DND-41 (cell line): ENCODE measurements at regions not wholly inside any gene's neighbourhood (a gene's known extent, or its start where the extent isn't known, plus 50 kb on each side); places are given as distances from the start of the nearest gene placed in this dataset.
A peak's percentile ranks its signal among the peaks of the same experiment; 100 is the strongest.
"Not testable (repeated sequence)": the region's sequence is repeated elsewhere in the genome, so short reads cannot be mapped to it uniquely, and the experiment has no call there.

Source experiments
- ATAC-seq: fragments of 200-7000 bp; cut with Tn5 transposase; 3 replicates; pipeline ENCODE4 v1.9.1; 2021; ENCODE audit warnings: low read depth; ENCODE audit not compliant: insufficient read depth
- DNase-seq: peaks from one replicate; pipeline ENCODE4 v3.0.0-alpha.2; 2020
- H2AFZ ChIP-seq: 2 replicates; pipeline ENCODE4 v1.6.0; 2012; ENCODE audit warnings: low read depth, low read length
- H3K27ac ChIP-seq: 2 replicates; pipeline ENCODE4 v1.5.1; 2012; ENCODE audit warnings: low read length, inconsistent platforms
- H3K27me3 ChIP-seq: fragments of 200-600 bp; sonication (generic); 2 replicates; pipeline ENCODE4 v1.6.0; 2012; ENCODE audit warnings: low read length, mild to moderate bottlenecking, inconsistent platforms; ENCODE audit not compliant: insufficient read depth, poor library complexity
- H3K36me3 ChIP-seq: 2 replicates; pipeline ENCODE4 v1.5.1; 2012; ENCODE audit warnings: low read length, inconsistent platforms; ENCODE audit not compliant: insufficient read depth
- H3K4me1 ChIP-seq: 2 replicates; pipeline ENCODE4 v1.5.1; 2012; ENCODE audit warnings: mild to moderate bottlenecking, low read length; ENCODE audit not compliant: insufficient read depth
- H3K4me2 ChIP-seq: 2 replicates; pipeline ENCODE4 v1.6.0; 2012; ENCODE audit warnings: mild to moderate bottlenecking, moderate library complexity, low read length, inconsistent platforms; ENCODE audit not compliant: insufficient read depth
- H3K4me3 ChIP-seq, 2 experiments: fragments of 200-600 bp in 1 of 2; shearing (Covaris generic) in 1 of 2; 2 replicates each; pipeline ENCODE4 v1.5.1; 2012 to 2016; ENCODE audit warnings: inconsistent platforms in 2 of 2, low read length in 2 of 2, mild to moderate bottlenecking in 2 of 2, low read depth in 1 of 2, moderate library complexity in 1 of 2
- H3K79me2 ChIP-seq: 2 replicates; pipeline ENCODE4 v1.6.0; 2012; ENCODE audit warnings: low read length, inconsistent platforms; ENCODE audit not compliant: insufficient read depth
- H3K9ac ChIP-seq: 2 replicates; pipeline ENCODE4 v1.6.0; 2012; ENCODE audit warnings: low read depth, mild to moderate bottlenecking, inconsistent platforms, low read length, moderate library complexity
- H3K9me3 ChIP-seq: 2 replicates; pipeline ENCODE4 v1.5.1; 2012; ENCODE audit warnings: low read length, moderate library complexity, mild to moderate bottlenecking, inconsistent platforms; ENCODE audit not compliant: insufficient read depth, severe bottlenecking
- H4K20me1 ChIP-seq: 2 replicates; pipeline ENCODE4 v1.6.0; 2012; ENCODE audit warnings: low read length; ENCODE audit not compliant: insufficient read depth
- CTCF ChIP-seq: IDR thresholded peaks from 2 replicates; pipeline ENCODE4 v1.5.1; 2012; ENCODE audit warnings: borderline replicate concordance, low read length, moderate library complexity, mild to moderate bottlenecking; ENCODE audit not compliant: poor library complexity, severe bottlenecking; ENCODE audit errors: extremely low read depth
- EZH2 ChIP-seq: IDR thresholded peaks from 3 replicates; pipeline ENCODE4 v1.6.1; 2012; ENCODE audit warnings: borderline replicate concordance, low read depth, mild to moderate bottlenecking, moderate library complexity, low read length, inconsistent platforms; ENCODE audit not compliant: severe bottlenecking

- Histone ChIP-seq H3K9ac (no peak overlapping the region), H3K4me2 (no peak overlapping the region), H3K36me3 (no peaks in the 10 kb centered on the region), H3K9me3 (no peaks in the 10 kb centered on the region), H3K27me3 (no peaks in the 10 kb centered on the region), H2AFZ (no peak overlapping the region), H3K79me2 (no peaks in the 10 kb centered on the region), H3K27ac (no peak overlapping the region), H4K20me1 (no peaks in the 10 kb centered on the region), H3K4me1 (no peaks in the 10 kb centered on the region), H3K4me3 (no peak overlapping the region)
- ATAC-seq (no peak), DNase-seq (no peak)
- TF ChIP-seq CTCF (no peak), EZH2 (no peak)
These were observed 503.2 kb downstream of the MFSD1 start for GRCh38 chr3:159305017-159305416.

- not testable (repeated sequence) for H3K27me3 ChIP-seq, H2AFZ ChIP-seq, H3K9ac ChIP-seq, ATAC-seq, H3K79me2 ChIP-seq, H3K4me1 ChIP-seq, H3K4me2 ChIP-seq, H3K9me3 ChIP-seq, H3K36me3 ChIP-seq, H3K4me3 ChIP-seq, H3K27ac ChIP-seq, H4K20me1 ChIP-seq, DNase-seq
These were observed 514.9 kb downstream of the MFSD1 start for GRCh38 chr3:159316706-159317105.

DNA sequence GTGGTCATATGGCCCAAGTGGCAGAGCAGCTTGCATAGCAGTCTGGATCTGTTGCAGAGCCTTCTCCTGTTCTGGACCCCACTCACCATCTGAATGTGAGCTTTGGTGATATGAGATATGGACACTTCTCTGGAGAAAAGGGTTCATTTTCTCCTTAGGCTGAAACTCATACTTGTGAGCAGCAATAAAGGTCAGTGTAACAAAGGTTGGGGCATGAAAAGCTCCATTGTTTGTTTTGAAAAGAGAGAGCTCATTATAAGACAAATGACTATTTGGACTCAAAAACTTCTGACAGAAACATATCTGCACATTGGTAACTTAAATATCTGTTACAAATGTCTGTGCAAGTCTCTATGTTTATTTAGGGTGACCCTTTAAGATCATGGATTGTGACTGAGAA lies 517.3 kb downstream of the MFSD1 start:
- H3K27me3 ChIP-seq, result no peaks in the 10 kb centered on the region
- H3K79me2 ChIP-seq, result no peaks in the 10 kb centered on the region
- H3K4me3 ChIP-seq, result no peak overlapping the region
- H2AFZ ChIP-seq, result no peak overlapping the region
- H3K9ac ChIP-seq, result no peak overlapping the region
- no peaks in the 10 kb centered on the region for H4K20me1 ChIP-seq
- TF ChIP-seq CTCF (no peak), EZH2 (no peak)
- no peaks in the 10 kb centered on the region for H3K36me3 ChIP-seq
- ATAC-seq, result no peak
- no peak for DNase-seq
- no peaks in the 10 kb centered on the region for H3K9me3 ChIP-seq
- H3K4me1 ChIP-seq, result no peaks in the 10 kb centered on the region
- no peak overlapping the region for H3K27ac ChIP-seq
- no peak overlapping the region for H3K4me2 ChIP-seq

- peak; percentile 8 for DNase-seq
- H3K4me2 ChIP-seq, result no peak overlapping the region
- H3K9me3 ChIP-seq, result no peaks in the 10 kb centered on the region
- no peaks in the 10 kb centered on the region for H3K36me3 ChIP-seq
- no peaks in the 10 kb centered on the region for H3K4me1 ChIP-seq
- no peak for ATAC-seq
- H2AFZ ChIP-seq, result no peak overlapping the region
- no peak overlapping the region for H3K27ac ChIP-seq
- no peak overlapping the region for H3K9ac ChIP-seq
- no peaks in the 10 kb centered on the region for H4K20me1 ChIP-seq
- no peaks in the 10 kb centered on the region for H3K79me2 ChIP-seq
- no peak overlapping the region for H3K4me3 ChIP-seq
- TF ChIP-seq CTCF (peak; percentile 49), EZH2 (no peak)
- H3K27me3 ChIP-seq, result no peaks in the 10 kb centered on the region
These were observed 520.6 kb downstream of the MFSD1 start for GRCh38 chr3:159322322-159322939.
